Transverse colon (tissue), 4 donors: ENCODE measurements at regions not wholly inside any gene's neighbourhood (a gene's known extent, or its start where the extent isn't known, plus 50 kb on each side); places are given as distances from the start of the nearest gene placed in this dataset.

Experiments
- CTCF ChIP-seq, 5 experiments: fragments of 200-600 bp in 3 of 5; fragments of 450-650 bp in 2 of 5; sonication (generic) in 3 of 5; IDR thresholded peaks; 1 replicate in 2 of 5; 2 replicates in 3 of 5; pipeline ENCODE4 v1.5.1; 2016 to 2017; ENCODE audit warnings: antibody characterized with exemption in 5 of 5, inconsistent platforms in 3 of 5, mild to moderate bottlenecking in 2 of 5, moderate library complexity in 1 of 5
- POLR2A ChIP-seq: fragments of 450-650 bp; IDR thresholded peaks from one replicate; pipeline ENCODE4 v1.6.1; 2016; ENCODE audit warnings: antibody characterized with exemption, mild to moderate bottlenecking, moderate library complexity
- POLR2AphosphoS5 ChIP-seq, 3 donors: sonication (generic); formaldehyde crosslinking; IDR thresholded peaks; one replicate each; pipeline ENCODE4 v1.6.1; 2016; ENCODE audit warnings: antibody characterized with exemption in 3 of 3

GRCh38 chr3:99322551-99322950, 315.8 kb upstream of the COL8A1 start:
- TF ChIP-seq POLR2AphosphoS5 (IDR thresholded peaks at IDR 0.05): no peak
- no peak for TF ChIP-seq CTCF (IDR thresholded peaks at IDR 0.05)
- TF ChIP-seq POLR2A: no peak
